NB4 (cell line): ENCODE measurements at regions not wholly inside any gene's neighbourhood (a gene's known extent, or its start where the extent isn't known, plus 50 kb on each side); places are given as distances from the start of the nearest gene placed in this dataset.

ENCODE experiments used
- CTCF ChIP-seq: IDR thresholded peaks from one replicate; pipeline ENCODE4 v1.5.1; 2012; ENCODE audit warnings: low read depth, low read length
- POLR2A ChIP-seq: IDR thresholded peaks from 2 replicates; pipeline ENCODE4 v1.6.1; 2011; ENCODE audit warnings: mild to moderate bottlenecking; ENCODE audit not compliant: insufficient read length; ENCODE audit errors: extremely low read depth

GRCh38 chr9:27653246-27653645 lies 80.0 kb upstream of the C9orf72 start:
- no peak for TF ChIP-seq CTCF
- no peak for TF ChIP-seq POLR2A
